Smooth muscle cell (in vitro differentiated cells): ENCODE measurements at regions not wholly inside any gene's neighbourhood (a gene's known extent, or its start where the extent isn't known, plus 50 kb on each side); places are given as distances from the start of the nearest gene placed in this dataset.

Experiments
- DNase-seq: peaks from one replicate; lab custom pipeline; 2025; ENCODE audit not compliant: unreplicated experiment; lab: John Stamatoyannopoulos, UW
- H2AFZ ChIP-seq: fragments of 200-600 bp; sonication (generic); 2 replicates; pipeline ENCODE4 v1.6.0; 2016; ENCODE audit warnings: antibody characterized with exemption, low read depth, mild to moderate bottlenecking
- H3F3A ChIP-seq: fragments of 200-600 bp; sonication (generic); 2 replicates; pipeline ENCODE4 v1.6.0; 2017; ENCODE audit warnings: antibody characterized with exemption, low read depth
- H3K27ac ChIP-seq: fragments of 200-600 bp; sonication (generic); 2 replicates; pipeline ENCODE4 v1.5.1; 2016; ENCODE audit warnings: low read depth, mild to moderate bottlenecking
- H3K27me3 ChIP-seq: fragments of 200-600 bp; sonication (generic); 2 replicates; pipeline ENCODE4 v1.6.1; 2016; ENCODE audit warnings: low read depth, mild to moderate bottlenecking
- H3K36me3 ChIP-seq: fragments of 200-600 bp; sonication (generic); 2 replicates; pipeline ENCODE4 v1.5.1; 2016; ENCODE audit warnings: low read depth
- H3K4me1 ChIP-seq: fragments of 200-600 bp; sonication (generic); 2 replicates; pipeline ENCODE4 v1.5.1; 2016; ENCODE audit warnings: low read depth
- H3K4me2 ChIP-seq: fragments of 200-600 bp; sonication (generic); 2 replicates; pipeline ENCODE4 v1.6.0; 2016; ENCODE audit warnings: mild to moderate bottlenecking
- H3K4me3 ChIP-seq: fragments of 200-600 bp; sonication (generic); 2 replicates; pipeline ENCODE4 v1.5.1; 2016; ENCODE audit warnings: mild to moderate bottlenecking
- H3K79me2 ChIP-seq: fragments of 200-600 bp; sonication (generic); 2 replicates; pipeline ENCODE4 v1.6.0; 2016; ENCODE audit warnings: low read depth, mild to moderate bottlenecking
- H3K9ac ChIP-seq: fragments of 200-600 bp; sonication (generic); 2 replicates; pipeline ENCODE4 v1.6.0; 2016; ENCODE audit warnings: low read depth
- H3K9me3 ChIP-seq: fragments of 200-600 bp; sonication (generic); replicated peaks from 2 replicates; pipeline ENCODE4 v1.5.1; 2016; ENCODE audit warnings: low read depth
- H4K20me1 ChIP-seq: fragments of 200-600 bp; sonication (generic); 2 replicates; pipeline ENCODE4 v1.6.0; 2016; ENCODE audit warnings: low read depth
- CTCF ChIP-seq: fragments of 200-600 bp; sonication (generic); IDR thresholded peaks from 2 replicates; pipeline ENCODE4 v1.5.1; 2017; ENCODE audit warnings: borderline replicate concordance, mild to moderate bottlenecking, antibody characterized with exemption; ENCODE audit not compliant: insufficient read depth, poor library complexity, severe bottlenecking
- WGBS: methylation state at CpG from one replicate; pipeline ENCODE4 v1.1.7; 2016; ENCODE audit warnings: low lambda C conversion rate; 5-methylcytosine and 5-hydroxymethylcytosine counted together

DNA sequence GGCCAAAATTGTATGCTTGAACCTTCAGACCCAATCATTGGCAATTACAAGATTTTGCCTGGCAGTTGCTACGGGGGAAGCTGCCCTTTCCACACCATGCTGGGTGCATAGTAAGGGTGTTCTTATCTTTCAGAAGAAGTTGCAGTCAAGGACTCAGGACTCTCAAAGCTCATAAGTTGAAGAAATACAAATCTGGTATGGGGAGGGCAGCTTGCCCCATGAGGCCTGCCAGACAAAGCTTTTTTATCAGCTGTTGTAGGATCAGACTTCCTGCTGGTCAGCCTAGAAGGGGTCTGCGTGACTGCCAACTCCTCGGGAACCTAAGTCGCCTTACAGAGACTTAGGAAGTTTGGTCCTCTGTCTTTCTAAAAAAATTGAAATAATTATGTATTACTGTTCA is 174.9 kb upstream of the TECRL start:
- Histone ChIP-seq H3K36me3 (no peaks in the 10 kb centered on the region), H3K79me2 (no peaks in the 10 kb centered on the region), H3K27me3 (no peaks in the 10 kb centered on the region), H3K4me2 (no peak overlapping the region), H3K9ac (no peak overlapping the region), H3K4me3 (no peak overlapping the region), H3K4me1 (peaks cover 14% of the 10 kb centered on the region), H4K20me1 (no peaks in the 10 kb centered on the region), H3K9me3 (no peaks in the 10 kb centered on the region), H2AFZ (peak overlapping the region; percentile 70), H3K27ac (no peak overlapping the region), H3F3A (no peaks in the 10 kb centered on the region)
- WGBS, result 39% methylated on average over 4 of the region's 4 CpGs
- no peak for DNase-seq
- TF ChIP-seq CTCF, result no peak

- Histone ChIP-seq H3K27me3 (no peaks in the 10 kb centered on the region), H3K79me2 (no peaks in the 10 kb centered on the region), H3K4me1 (peaks cover 14% of the 10 kb centered on the region), H3K4me3 (no peak overlapping the region), H3K4me2 (no peak overlapping the region), H3F3A (no peaks in the 10 kb centered on the region), H3K9ac (no peak overlapping the region), H3K36me3 (no peaks in the 10 kb centered on the region), H4K20me1 (no peaks in the 10 kb centered on the region), H2AFZ (no peak overlapping the region), H3K27ac (no peak overlapping the region), H3K9me3 (no peaks in the 10 kb centered on the region)
- 41% methylated on average over 3 of the region's 3 CpGs for WGBS
- DNase-seq, result no peak
- no peak for TF ChIP-seq CTCF
Measured at GRCh38 chr4:64582492-64582891, 173.2 kb upstream of the TECRL start.

- no peak for TF ChIP-seq CTCF
- peak overlapping the region; percentile 26 for H2AFZ ChIP-seq
- no peak overlapping the region for H3K4me3 ChIP-seq
- H3K79me2 ChIP-seq, result no peaks in the 10 kb centered on the region
- H4K20me1 ChIP-seq, result no peaks in the 10 kb centered on the region
- no peak overlapping the region for H3K4me2 ChIP-seq
- no peak overlapping the region for H3K27ac ChIP-seq
- DNase-seq, result no peak
- H3K36me3 ChIP-seq, result no peaks in the 10 kb centered on the region
- 92% methylated on average over 2 of the region's 2 CpGs for WGBS
- H3K9me3 ChIP-seq, result no peaks in the 10 kb centered on the region
- H3K4me1 ChIP-seq, result peaks cover 14% of the 10 kb centered on the region
- no peak overlapping the region for H3K9ac ChIP-seq
- no peaks in the 10 kb centered on the region for H3F3A ChIP-seq
- no peaks in the 10 kb centered on the region for H3K27me3 ChIP-seq
Measured at GRCh38 chr4:64581422-64581821, 172.2 kb upstream of the TECRL start.

DNA sequence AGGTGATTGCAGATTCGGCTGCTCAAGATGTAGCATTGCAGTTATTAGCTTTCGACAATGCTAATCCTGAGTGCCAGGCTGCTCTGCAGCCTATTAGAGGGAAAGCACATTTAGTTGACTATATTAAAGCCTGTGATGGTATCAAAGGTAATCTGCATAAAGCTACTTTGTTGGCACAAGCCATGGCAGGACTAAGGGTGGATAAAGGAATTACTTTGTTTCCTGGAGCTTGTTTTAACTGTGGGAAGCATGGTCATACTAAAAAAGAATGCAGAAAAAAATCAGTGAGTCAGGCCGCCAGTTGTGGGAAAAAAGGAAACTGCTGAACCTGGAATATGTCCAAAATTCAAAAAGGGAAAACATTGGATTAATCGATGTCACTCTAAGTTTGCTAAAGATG is 154.9 kb upstream of the TECRL start:
- H3K36me3 ChIP-seq, result no peaks in the 10 kb centered on the region
- peak overlapping the region; percentile 37 for H2AFZ ChIP-seq
- no peak overlapping the region for H3K4me3 ChIP-seq
- DNase-seq, result no peak
- H3K4me1 ChIP-seq, result no peaks in the 10 kb centered on the region
- H3K4me2 ChIP-seq, result peak overlapping the region; percentile 43
- no peaks in the 10 kb centered on the region for H3K27me3 ChIP-seq
- H3K79me2 ChIP-seq, result no peaks in the 10 kb centered on the region
- no peaks in the 10 kb centered on the region for H3F3A ChIP-seq
- WGBS, result 51% methylated on average over 4 of the region's 4 CpGs
- no peaks in the 10 kb centered on the region for H4K20me1 ChIP-seq
- H3K9me3 ChIP-seq, result no peaks in the 10 kb centered on the region
- no peak overlapping the region for H3K9ac ChIP-seq
- no peak for TF ChIP-seq CTCF
- no peak overlapping the region for H3K27ac ChIP-seq
